ENCODE measurements at regions not wholly inside any gene's neighbourhood (a gene's known extent, or its start where the extent isn't known, plus 50 kb on each side); places are given as distances from the start of the nearest gene placed in this dataset.

DNA sequence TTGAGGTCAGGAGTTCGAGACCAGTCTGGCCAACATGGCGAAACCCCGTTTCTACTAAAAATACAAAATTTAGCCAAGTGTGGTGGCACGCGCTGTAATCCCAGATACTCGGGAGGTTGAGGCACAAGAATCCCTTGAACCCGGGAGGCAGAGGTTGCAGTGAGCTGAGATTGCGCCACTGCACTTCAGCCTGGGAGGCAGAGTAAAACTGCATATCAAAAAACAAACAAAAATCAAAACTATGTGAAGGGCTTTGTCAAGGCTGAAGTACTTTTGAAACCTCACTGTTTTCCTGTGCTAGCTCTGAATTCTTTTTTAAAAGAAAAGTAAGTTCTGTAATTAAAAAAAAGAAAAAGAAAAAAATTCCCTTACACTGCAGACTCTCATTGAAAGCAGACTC lies 65.1 kb upstream of the KLF4 start:
- Histone ChIP-seq H3K27me3 (ENCODE audit: control insufficient read depth, insufficient read depth, low read length) (no peaks in the 10 kb centered on the region), H3K4me1 (ENCODE audit: control insufficient read depth, insufficient read depth, low read length) (no peaks in the 10 kb centered on the region), H3K27ac (ENCODE audit: low read depth, low read length) (no peak overlapping the region), H3K9me3 (ENCODE audit: control insufficient read depth, insufficient read depth, low read length) (no peaks in the 10 kb centered on the region), H3K36me3 (ENCODE audit: control insufficient read depth, insufficient read depth, low read length) (no peaks in the 10 kb centered on the region), H3K9ac (ENCODE audit: low read depth, low read length) (no peak overlapping the region), H3K4me3 (ENCODE audit: low read depth, low read length) (no peak overlapping the region)

DNA sequence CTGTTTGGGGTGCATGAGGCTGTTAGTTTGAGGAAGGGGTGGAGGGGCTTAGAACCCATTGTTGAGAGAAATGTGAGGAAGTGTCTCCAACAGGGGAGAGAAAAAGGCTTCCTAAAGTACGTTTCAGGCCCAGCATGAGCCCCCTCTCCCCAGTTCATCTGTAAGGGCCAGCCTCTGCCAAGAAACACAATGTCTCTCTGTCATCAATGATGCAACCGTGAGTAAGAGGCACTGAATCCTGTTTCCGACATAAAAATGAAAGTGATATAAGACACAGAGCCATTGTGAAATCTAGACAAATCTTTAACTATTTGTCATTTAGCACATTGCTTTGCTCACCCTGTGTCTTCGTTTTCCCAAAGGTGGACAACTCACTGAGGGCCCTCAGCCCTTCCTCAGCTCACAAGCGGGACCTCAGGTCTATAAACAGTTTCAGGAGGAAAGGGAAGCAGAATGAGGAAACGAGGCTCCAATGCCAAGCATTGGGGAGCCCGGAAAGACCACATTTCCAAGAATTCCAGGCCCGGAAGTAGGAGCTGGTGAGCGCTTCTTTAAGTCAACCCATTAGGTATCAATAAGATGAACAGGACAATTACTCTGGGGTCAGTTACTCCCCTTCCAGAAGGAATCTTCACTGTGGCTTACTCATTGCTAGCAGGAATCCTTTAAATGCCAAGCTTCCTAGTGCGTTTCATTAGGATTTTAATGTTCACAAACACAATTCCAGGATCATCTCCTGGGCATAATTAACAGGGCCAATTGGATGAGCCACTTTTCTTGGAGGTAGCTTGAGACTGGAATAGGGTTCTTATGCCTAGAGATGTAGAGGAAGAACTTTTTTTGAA lies 59.0 kb upstream of the KLF4 start:
- H3K9ac ChIP-seq (ENCODE audit: low read depth, low read length): no peak overlapping the region
- no peak overlapping the region for H3K27ac ChIP-seq (ENCODE audit: low read depth, low read length)

DNA sequence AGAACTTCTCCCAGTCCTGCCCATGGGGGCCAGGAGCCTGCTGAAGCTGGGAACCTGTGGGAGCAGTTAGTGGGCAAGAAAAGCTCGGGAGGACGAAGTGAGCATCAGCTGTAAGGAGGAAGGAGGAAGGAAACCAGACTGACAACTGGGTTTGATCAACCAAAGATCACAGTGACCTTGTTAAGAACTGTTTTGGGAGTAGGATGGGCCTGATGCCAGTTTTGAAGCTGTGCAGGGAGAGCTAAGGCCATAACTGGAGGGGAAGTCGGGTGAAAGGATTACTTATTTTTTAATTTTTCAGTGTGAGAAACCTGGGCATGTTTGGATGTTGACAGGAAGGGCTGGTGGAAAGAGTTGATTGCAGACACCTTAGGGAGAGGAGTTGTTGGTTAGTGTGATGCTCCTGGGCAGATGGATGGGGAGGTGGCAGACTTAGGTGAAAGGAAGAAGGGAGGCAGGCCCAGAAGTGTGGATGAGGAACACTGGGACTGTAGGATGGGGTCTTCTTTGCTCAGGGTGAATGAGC lies 58.3 kb upstream of the KLF4 start:
- H3K36me3 ChIP-seq (ENCODE audit: control insufficient read depth, insufficient read depth, low read length): no peaks in the 10 kb centered on the region
- H3K9me3 ChIP-seq (ENCODE audit: control insufficient read depth, insufficient read depth, low read length): no peaks in the 10 kb centered on the region
- H3K27me3 ChIP-seq (ENCODE audit: control insufficient read depth, insufficient read depth, low read length): no peaks in the 10 kb centered on the region
- no peak overlapping the region for H3K4me3 ChIP-seq (ENCODE audit: low read depth, low read length)
- H3K9ac ChIP-seq (ENCODE audit: low read depth, low read length): no peak overlapping the region
- no peak overlapping the region for H3K27ac ChIP-seq (ENCODE audit: low read depth, low read length)
- peaks cover 9% of the 10 kb centered on the region for H3K4me1 ChIP-seq (ENCODE audit: control insufficient read depth, insufficient read depth, low read length)

More for the DNA sequence above, 59.0 kb upstream of the KLF4 start:
- no peaks in the 10 kb centered on the region for H3K27me3 ChIP-seq (ENCODE audit: control insufficient read depth, insufficient read depth, low read length)
- H3K4me3 ChIP-seq (ENCODE audit: low read depth, low read length): no peak overlapping the region
- H3K36me3 ChIP-seq (ENCODE audit: control insufficient read depth, insufficient read depth, low read length): no peaks in the 10 kb centered on the region
- no peaks in the 10 kb centered on the region for H3K9me3 ChIP-seq (ENCODE audit: control insufficient read depth, insufficient read depth, low read length)
- H3K4me1 ChIP-seq (ENCODE audit: control insufficient read depth, insufficient read depth, low read length): peaks cover 9% of the 10 kb centered on the region

DNA sequence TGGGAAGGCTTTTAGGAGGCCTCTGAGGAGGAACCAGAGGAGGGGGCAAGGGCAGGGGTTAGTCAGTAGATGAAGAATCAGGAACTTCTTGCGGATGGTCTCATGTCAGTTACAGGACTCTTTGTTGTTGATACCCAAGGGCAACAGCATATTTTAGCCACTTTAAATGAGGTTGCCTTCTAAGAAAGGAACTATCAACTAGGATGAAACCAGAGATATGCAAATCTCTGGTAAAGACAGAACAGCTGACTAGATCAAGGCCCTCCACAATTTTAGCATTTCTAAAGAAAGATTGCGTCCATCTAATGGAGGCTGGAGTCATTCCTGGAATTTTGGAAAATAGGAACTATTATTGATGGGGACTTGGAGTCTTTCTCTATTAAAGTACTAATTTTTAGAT lies 57.7 kb upstream of the KLF4 start:
- no peak overlapping the region for H3K27ac ChIP-seq (ENCODE audit: low read depth, low read length)
- no peaks in the 10 kb centered on the region for H3K27me3 ChIP-seq (ENCODE audit: control insufficient read depth, insufficient read depth, low read length)
- H3K9ac ChIP-seq (ENCODE audit: low read depth, low read length): no peak overlapping the region
- no peaks in the 10 kb centered on the region for H3K9me3 ChIP-seq (ENCODE audit: control insufficient read depth, insufficient read depth, low read length)
- H3K36me3 ChIP-seq (ENCODE audit: control insufficient read depth, insufficient read depth, low read length): no peaks in the 10 kb centered on the region
- H3K4me3 ChIP-seq (ENCODE audit: low read depth, low read length): no peak overlapping the region
- peaks cover 9% of the 10 kb centered on the region for H3K4me1 ChIP-seq (ENCODE audit: control insufficient read depth, insufficient read depth, low read length)

DNA sequence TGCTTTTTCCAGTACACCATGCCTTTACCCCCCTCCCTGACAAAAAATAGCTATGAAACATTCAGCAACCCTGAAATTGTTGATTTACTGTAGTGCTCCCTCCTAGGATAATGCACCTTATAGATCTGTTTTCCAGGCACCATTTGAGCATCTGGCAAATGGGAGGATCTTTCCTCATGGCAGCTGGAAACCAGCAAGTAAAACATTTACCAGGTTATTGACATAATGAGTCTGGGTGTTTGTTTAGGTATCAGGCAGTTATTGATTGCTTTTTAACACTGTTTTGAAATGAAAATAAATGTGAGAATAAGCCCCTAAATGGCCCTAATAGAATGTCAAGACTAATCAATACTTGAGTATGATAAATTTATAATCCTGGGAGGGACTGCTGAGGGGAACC lies 57.3 kb upstream of the KLF4 start:
- Histone ChIP-seq H3K27me3 (ENCODE audit: control insufficient read depth, insufficient read depth, low read length) (no peaks in the 10 kb centered on the region), H3K4me3 (ENCODE audit: low read depth, low read length) (no peak overlapping the region), H3K27ac (ENCODE audit: low read depth, low read length) (no peak overlapping the region), H3K9ac (ENCODE audit: low read depth, low read length) (no peak overlapping the region), H3K9me3 (ENCODE audit: control insufficient read depth, insufficient read depth, low read length) (no peaks in the 10 kb centered on the region), H3K36me3 (ENCODE audit: control insufficient read depth, insufficient read depth, low read length) (no peaks in the 10 kb centered on the region), H3K4me1 (ENCODE audit: control insufficient read depth, insufficient read depth, low read length) (peaks cover 9% of the 10 kb centered on the region)

DNA sequence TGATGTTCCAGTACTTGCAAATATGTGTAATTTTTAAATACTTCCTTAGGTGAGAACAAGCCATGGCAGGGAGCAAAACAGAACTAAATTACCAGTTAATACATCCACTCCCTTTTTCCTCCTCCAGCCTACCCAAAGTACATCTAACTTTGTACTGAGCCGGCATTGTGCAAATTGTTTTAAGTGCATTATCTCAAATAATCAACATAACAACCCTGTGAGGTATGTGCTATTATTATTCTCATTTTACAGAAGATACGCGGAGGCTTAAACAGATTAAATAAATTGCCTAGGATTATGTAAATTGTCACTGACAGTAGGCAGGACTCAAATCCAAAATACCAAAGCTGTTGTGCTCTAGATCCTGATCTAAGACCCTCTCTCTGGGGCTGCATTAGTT lies 55.5 kb upstream of the KLF4 start:
- Histone ChIP-seq H3K27me3 (ENCODE audit: control insufficient read depth, insufficient read depth, low read length) (no peaks in the 10 kb centered on the region), H3K4me3 (ENCODE audit: low read depth, low read length) (no peak overlapping the region), H3K9me3 (ENCODE audit: control insufficient read depth, insufficient read depth, low read length) (no peaks in the 10 kb centered on the region), H3K9ac (ENCODE audit: low read depth, low read length) (no peak overlapping the region), H3K36me3 (ENCODE audit: control insufficient read depth, insufficient read depth, low read length) (no peaks in the 10 kb centered on the region), H3K4me1 (ENCODE audit: control insufficient read depth, insufficient read depth, low read length) (peaks cover 11% of the 10 kb centered on the region), H3K27ac (ENCODE audit: low read depth, low read length) (peak overlapping the region; percentile 13)

DNA sequence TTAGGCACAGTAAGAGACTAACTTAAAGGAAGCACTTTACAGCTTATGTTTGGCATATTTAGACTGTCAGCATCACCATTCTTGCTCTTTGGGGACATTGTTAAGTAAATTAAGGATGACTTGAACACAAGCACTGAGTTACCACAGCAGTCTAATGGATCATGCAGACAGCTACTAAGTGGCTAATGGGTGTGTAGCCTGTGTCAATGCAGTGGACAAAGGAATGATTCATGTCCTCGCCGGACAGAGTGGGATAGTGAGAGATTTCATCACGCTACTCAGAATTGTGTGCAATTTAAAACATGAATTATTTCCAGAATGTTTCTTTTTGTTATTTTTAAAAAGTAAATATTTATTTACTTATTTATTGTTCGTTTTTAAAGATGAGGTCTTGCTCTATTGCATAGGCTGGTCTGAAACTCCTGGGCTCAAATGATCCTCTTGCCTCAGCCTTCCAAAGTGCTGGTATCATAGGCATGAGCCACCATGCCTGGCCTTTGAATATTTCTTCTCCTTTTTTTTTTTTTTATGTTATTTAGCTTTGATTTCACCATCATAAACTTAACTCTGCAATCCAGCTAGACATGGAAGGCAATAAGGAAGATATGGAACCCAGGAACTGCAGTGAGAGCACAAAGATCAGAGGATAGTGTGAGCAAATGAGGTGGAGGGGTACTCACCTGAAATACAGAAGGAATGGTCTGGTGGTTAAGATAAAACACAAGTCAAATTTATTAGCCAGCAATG lies 53.0 kb upstream of the KLF4 start:
- Histone ChIP-seq H3K36me3 (ENCODE audit: control insufficient read depth, insufficient read depth, low read length) (no peaks in the 10 kb centered on the region), H3K27me3 (ENCODE audit: control insufficient read depth, insufficient read depth, low read length) (no peaks in the 10 kb centered on the region), H3K9me3 (ENCODE audit: control insufficient read depth, insufficient read depth, low read length) (no peaks in the 10 kb centered on the region), H3K4me3 (ENCODE audit: low read depth, low read length) (no peak overlapping the region), H3K9ac (ENCODE audit: low read depth, low read length) (no peak overlapping the region), H3K4me1 (ENCODE audit: control insufficient read depth, insufficient read depth, low read length) (peaks cover 26% of the 10 kb centered on the region), H3K27ac (ENCODE audit: low read depth, low read length) (no peak overlapping the region)

DNA sequence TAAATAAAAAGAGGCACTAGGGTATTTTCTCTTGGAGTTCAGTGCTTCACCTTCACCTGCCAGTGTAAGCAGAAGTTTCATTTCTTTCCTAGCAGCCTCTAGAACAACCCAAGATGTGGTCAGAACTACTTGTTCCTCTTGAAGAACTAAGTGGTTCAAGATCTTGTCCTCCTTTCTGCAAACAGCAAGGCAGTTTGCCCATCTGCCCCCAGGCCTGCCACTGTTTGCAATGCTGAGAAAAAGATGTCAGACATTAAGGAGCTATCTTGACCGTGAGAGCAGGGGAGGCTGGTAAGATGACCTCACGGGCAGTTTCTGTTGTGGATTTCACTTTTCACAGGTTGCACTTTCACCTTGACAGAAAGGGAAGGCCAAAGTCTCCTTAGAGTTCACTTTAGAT lies 52.0 kb upstream of the KLF4 start:
- H3K27ac ChIP-seq (ENCODE audit: low read depth, low read length): no peak overlapping the region
- H3K9me3 ChIP-seq (ENCODE audit: control insufficient read depth, insufficient read depth, low read length): no peaks in the 10 kb centered on the region

DNA sequence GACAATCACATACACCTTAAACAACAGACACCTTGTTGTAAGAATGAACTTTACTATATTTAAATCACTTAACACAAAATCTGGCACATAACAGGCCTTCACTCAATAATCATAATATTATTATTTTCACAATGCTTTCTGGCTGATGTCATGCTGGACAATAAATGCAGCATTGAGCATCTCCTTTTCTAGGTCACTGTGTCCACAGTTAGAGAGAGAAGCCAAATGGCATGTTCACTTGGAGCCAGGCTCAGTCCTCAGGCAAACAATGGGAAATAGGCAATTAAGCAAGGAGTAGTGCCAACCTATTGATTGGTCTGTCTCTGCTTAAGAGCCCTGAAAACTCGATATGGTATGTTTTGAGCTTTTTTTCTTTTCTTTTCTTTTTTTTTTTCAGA lies 50.6 kb upstream of the KLF4 start:
- H3K9me3 ChIP-seq (ENCODE audit: control insufficient read depth, insufficient read depth, low read length): no peaks in the 10 kb centered on the region
- H3K27ac ChIP-seq (ENCODE audit: low read depth, low read length): no peak overlapping the region
- H3K36me3 ChIP-seq (ENCODE audit: control insufficient read depth, insufficient read depth, low read length): no peaks in the 10 kb centered on the region
- peaks cover 23% of the 10 kb centered on the region for H3K4me1 ChIP-seq (ENCODE audit: control insufficient read depth, insufficient read depth, low read length)
- H3K27me3 ChIP-seq (ENCODE audit: control insufficient read depth, insufficient read depth, low read length): no peaks in the 10 kb centered on the region
- no peak overlapping the region for H3K4me3 ChIP-seq (ENCODE audit: low read depth, low read length)
- no peak overlapping the region for H3K9ac ChIP-seq (ENCODE audit: low read depth, low read length)

More for the DNA sequence above, 52.0 kb upstream of the KLF4 start:
- H3K36me3 ChIP-seq (ENCODE audit: control insufficient read depth, insufficient read depth, low read length): no peaks in the 10 kb centered on the region
- H3K4me3 ChIP-seq (ENCODE audit: low read depth, low read length): no peak overlapping the region
- peaks cover 26% of the 10 kb centered on the region for H3K4me1 ChIP-seq (ENCODE audit: control insufficient read depth, insufficient read depth, low read length)
- no peaks in the 10 kb centered on the region for H3K27me3 ChIP-seq (ENCODE audit: control insufficient read depth, insufficient read depth, low read length)
- H3K9ac ChIP-seq (ENCODE audit: low read depth, low read length): no peak overlapping the region

DNA sequence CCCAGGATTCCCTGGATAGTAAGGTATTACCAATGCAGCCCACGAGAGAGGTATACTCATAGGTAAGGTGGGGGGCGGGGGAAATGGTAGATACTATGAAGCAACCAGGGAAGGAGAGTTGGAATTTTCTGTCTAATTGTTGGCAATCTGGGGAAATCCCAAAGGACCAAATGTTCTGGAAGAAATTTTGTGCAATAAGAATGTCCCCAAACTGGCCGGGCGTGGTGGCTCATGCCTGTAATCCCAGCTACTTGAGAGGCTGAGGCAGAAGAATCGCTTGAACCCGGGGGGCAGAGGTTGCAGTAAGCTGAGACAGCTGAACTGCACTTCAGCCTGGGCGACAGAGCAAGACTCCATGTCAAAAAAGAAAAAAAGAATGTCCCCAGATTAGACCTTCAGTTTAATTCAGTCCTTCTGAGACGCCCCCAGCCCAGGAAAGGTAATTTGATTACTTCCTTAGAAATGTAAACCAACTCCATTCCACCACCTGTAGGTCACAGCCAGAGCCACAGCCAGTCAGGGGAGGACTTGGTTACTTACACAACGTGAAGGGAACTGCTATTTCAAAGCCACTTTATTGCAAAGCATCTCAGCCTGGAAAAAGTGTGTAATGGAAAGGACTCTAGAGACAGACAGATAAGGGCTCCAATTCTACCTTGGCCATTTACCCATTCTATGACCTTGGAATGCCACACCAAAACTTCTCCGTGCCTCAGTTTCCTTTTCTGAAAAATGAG lies 50.0 kb upstream of the KLF4 start:
- Histone ChIP-seq H3K36me3 (ENCODE audit: control insufficient read depth, insufficient read depth, low read length) (no peaks in the 10 kb centered on the region), H3K9ac (ENCODE audit: low read depth, low read length) (no peak overlapping the region), H3K4me1 (ENCODE audit: control insufficient read depth, insufficient read depth, low read length) (peaks cover 18% of the 10 kb centered on the region), H3K9me3 (ENCODE audit: control insufficient read depth, insufficient read depth, low read length) (no peaks in the 10 kb centered on the region), H3K4me3 (ENCODE audit: low read depth, low read length) (no peak overlapping the region), H3K27me3 (ENCODE audit: control insufficient read depth, insufficient read depth, low read length) (no peaks in the 10 kb centered on the region), H3K27ac (ENCODE audit: low read depth, low read length) (no peak overlapping the region)

Measured in HUES48 (cell line).